IMR-90 (cell line): ENCODE measurements at regions not wholly inside any gene's neighbourhood (a gene's known extent, or its start where the extent isn't known, plus 50 kb on each side); places are given as distances from the start of the nearest gene placed in this dataset.
"Not testable (repeated sequence)": the region's sequence is repeated elsewhere in the genome, so short reads cannot be mapped to it uniquely, and the experiment has no call there.

Experiments used
- FOS ChIP-seq: fragments of 150-350 bp; IDR thresholded peaks from 2 replicates; pipeline ENCODE4 v1.6.1; 2016; ENCODE audit warnings: low read depth, low read length
- POLR2A ChIP-seq: IDR thresholded peaks from 2 replicates; pipeline ENCODE4 v1.6.1; 2012; ENCODE audit warnings: mild to moderate bottlenecking, low read depth, low read length
- RAD21 ChIP-seq: IDR thresholded peaks from 2 replicates; pipeline ENCODE4 v1.6.1; 2012; ENCODE audit warnings: low read length, improper control_type of control experiment
- RCOR1 ChIP-seq: IDR thresholded peaks from 2 replicates; pipeline ENCODE4 v1.6.1; 2012; ENCODE audit warnings: mild to moderate bottlenecking, low read length, improper control_type of control experiment; ENCODE audit not compliant: insufficient replicate concordance
- TF ChIP-seq, protein P1 (sequence below): conservative IDR thresholded peaks from 2 replicates; pipeline ENCODE4 v1.5.1; 2012; ENCODE audit warnings: mild to moderate bottlenecking, low read depth, low read length, improper control_type of control experiment

DNA sequence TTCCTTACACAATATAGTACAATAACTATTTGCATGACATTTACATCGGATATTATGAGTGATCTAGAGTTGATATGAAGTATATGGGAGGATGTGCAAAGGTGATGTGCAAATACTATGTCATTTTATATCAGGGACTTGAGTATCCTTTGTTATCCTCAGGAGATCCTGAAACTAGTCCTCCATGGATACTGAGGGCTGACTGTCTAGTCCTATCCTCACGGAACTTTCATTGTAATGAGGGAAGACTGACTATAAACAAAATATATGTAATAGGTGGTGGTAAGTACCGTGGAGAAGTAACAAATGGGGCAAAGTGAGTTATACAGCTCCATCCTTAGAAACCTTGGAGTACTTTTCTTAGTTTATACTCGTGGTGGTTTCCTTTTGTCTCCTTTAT lies 1373.1 kb downstream of the CDH12 start:
- TF ChIP-seq, protein P1, sequence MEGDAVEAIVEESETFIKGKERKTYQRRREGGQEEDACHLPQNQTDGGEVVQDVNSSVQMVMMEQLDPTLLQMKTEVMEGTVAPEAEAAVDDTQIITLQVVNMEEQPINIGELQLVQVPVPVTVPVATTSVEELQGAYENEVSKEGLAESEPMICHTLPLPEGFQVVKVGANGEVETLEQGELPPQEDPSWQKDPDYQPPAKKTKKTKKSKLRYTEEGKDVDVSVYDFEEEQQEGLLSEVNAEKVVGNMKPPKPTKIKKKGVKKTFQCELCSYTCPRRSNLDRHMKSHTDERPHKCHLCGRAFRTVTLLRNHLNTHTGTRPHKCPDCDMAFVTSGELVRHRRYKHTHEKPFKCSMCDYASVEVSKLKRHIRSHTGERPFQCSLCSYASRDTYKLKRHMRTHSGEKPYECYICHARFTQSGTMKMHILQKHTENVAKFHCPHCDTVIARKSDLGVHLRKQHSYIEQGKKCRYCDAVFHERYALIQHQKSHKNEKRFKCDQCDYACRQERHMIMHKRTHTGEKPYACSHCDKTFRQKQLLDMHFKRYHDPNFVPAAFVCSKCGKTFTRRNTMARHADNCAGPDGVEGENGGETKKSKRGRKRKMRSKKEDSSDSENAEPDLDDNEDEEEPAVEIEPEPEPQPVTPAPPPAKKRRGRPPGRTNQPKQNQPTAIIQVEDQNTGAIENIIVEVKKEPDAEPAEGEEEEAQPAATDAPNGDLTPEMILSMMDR: not testable (repeated sequence)
- TF ChIP-seq FOS, RAD21, POLR2A, RCOR1: not testable (repeated sequence)
